ENCODE measurements at regions not wholly inside any gene's neighbourhood (a gene's known extent, or its start where the extent isn't known, plus 50 kb on each side); places are given as distances from the start of the nearest gene placed in this dataset.

- H3K4me1 ChIP-seq (ENCODE audit: control insufficient read depth in 1 of 2, insufficient read depth in 2 of 2, low read length in 2 of 2) = no peaks in the 10 kb centered on the region
- H3K9me3 ChIP-seq (ENCODE audit: control insufficient read depth in 1 of 2, low read length in 2 of 2) = no peaks in the 10 kb centered on the region
- no peak overlapping the region for H3K4me3 ChIP-seq (ENCODE audit: low read depth in 1 of 2, low read length in 2 of 2)
- H3K27me3 ChIP-seq (ENCODE audit: control insufficient read depth in 1 of 2, insufficient read depth in 2 of 2, low read length in 2 of 2) = no peaks in the 10 kb centered on the region
- H3K36me3 ChIP-seq (ENCODE audit: control insufficient read depth in 1 of 2, insufficient read depth in 2 of 2, low read length in 2 of 2) = no peaks in the 10 kb centered on the region
- no peak overlapping the region for H3K27ac ChIP-seq (ENCODE audit: low read depth, low read length)
- no peak overlapping the region for H3K9ac ChIP-seq (ENCODE audit: low read depth in 1 of 2, low read length in 2 of 2)
Measured at GRCh38 chr6:91447530-91448254, 860.8 kb upstream of the MAP3K7 start.

- no peaks in the 10 kb centered on the region for H3K27me3 ChIP-seq (ENCODE audit: control insufficient read depth in 1 of 2, insufficient read depth in 2 of 2, low read length in 2 of 2)
- H3K36me3 ChIP-seq (ENCODE audit: control insufficient read depth in 1 of 2, insufficient read depth in 2 of 2, low read length in 2 of 2) = no peaks in the 10 kb centered on the region
- H3K27ac ChIP-seq (ENCODE audit: low read depth, low read length) = no peak overlapping the region
- H3K4me3 ChIP-seq (ENCODE audit: low read depth in 1 of 2, low read length in 2 of 2) = no peak overlapping the region
- no peaks in the 10 kb centered on the region for H3K4me1 ChIP-seq (ENCODE audit: control insufficient read depth in 1 of 2, insufficient read depth in 2 of 2, low read length in 2 of 2)
- no peak overlapping the region for H3K9ac ChIP-seq (ENCODE audit: low read depth in 1 of 2, low read length in 2 of 2)
- H3K9me3 ChIP-seq (ENCODE audit: control insufficient read depth in 1 of 2, low read length in 2 of 2) = no peaks in the 10 kb centered on the region
Measured at GRCh38 chr6:91447081-91447480, 860.2 kb upstream of the MAP3K7 start.

- no peaks in the 10 kb centered on the region for H3K27me3 ChIP-seq (ENCODE audit: control insufficient read depth in 1 of 2, insufficient read depth in 2 of 2, low read length in 2 of 2)
- no peaks in the 10 kb centered on the region for H3K9me3 ChIP-seq (ENCODE audit: control insufficient read depth in 1 of 2, low read length in 2 of 2)
- no peaks in the 10 kb centered on the region for H3K36me3 ChIP-seq (ENCODE audit: control insufficient read depth in 1 of 2, insufficient read depth in 2 of 2, low read length in 2 of 2)
- no peaks in the 10 kb centered on the region for H3K4me1 ChIP-seq (ENCODE audit: control insufficient read depth in 1 of 2, insufficient read depth in 2 of 2, low read length in 2 of 2)
- no peak overlapping the region for H3K4me3 ChIP-seq (ENCODE audit: low read depth in 1 of 2, low read length in 2 of 2)
- H3K9ac ChIP-seq (ENCODE audit: low read depth in 1 of 2, low read length in 2 of 2) = no peak overlapping the region
- no peak overlapping the region for H3K27ac ChIP-seq (ENCODE audit: low read depth, low read length)
Measured at GRCh38 chr6:91443405-91443804, 856.5 kb upstream of the MAP3K7 start.

DNA sequence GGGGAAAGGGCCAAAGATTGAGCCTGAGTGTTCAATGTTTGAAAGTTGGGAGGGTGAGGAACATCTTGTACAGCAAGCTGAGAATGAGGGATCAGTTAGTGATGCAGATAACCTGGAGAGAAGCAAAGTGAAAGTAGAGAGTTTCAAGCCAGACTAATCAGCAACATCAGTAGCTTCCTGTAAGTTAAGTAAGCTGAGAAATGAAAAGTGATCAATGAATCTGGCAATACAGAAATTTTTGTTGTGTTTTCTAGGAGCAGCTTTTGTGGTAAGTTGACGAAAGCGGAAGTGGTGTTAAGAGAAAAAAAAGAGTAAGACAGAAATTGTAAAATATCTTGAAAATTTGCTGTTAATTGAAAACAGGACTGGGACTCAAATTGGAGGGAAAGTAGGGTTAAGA, 855.5 kb upstream of the MAP3K7 start:
- no peaks in the 10 kb centered on the region for H3K4me1 ChIP-seq (ENCODE audit: control insufficient read depth in 1 of 2, insufficient read depth in 2 of 2, low read length in 2 of 2)
- no peak overlapping the region for H3K9ac ChIP-seq (ENCODE audit: low read depth in 1 of 2, low read length in 2 of 2)
- no peak overlapping the region for H3K27ac ChIP-seq (ENCODE audit: low read depth, low read length)
- no peaks in the 10 kb centered on the region for H3K27me3 ChIP-seq (ENCODE audit: control insufficient read depth in 1 of 2, insufficient read depth in 2 of 2, low read length in 2 of 2)
- no peaks in the 10 kb centered on the region for H3K36me3 ChIP-seq (ENCODE audit: control insufficient read depth in 1 of 2, insufficient read depth in 2 of 2, low read length in 2 of 2)
- H3K9me3 ChIP-seq (ENCODE audit: control insufficient read depth in 1 of 2, low read length in 2 of 2) = no peaks in the 10 kb centered on the region
- no peak overlapping the region for H3K4me3 ChIP-seq (ENCODE audit: low read depth in 1 of 2, low read length in 2 of 2)

DNA sequence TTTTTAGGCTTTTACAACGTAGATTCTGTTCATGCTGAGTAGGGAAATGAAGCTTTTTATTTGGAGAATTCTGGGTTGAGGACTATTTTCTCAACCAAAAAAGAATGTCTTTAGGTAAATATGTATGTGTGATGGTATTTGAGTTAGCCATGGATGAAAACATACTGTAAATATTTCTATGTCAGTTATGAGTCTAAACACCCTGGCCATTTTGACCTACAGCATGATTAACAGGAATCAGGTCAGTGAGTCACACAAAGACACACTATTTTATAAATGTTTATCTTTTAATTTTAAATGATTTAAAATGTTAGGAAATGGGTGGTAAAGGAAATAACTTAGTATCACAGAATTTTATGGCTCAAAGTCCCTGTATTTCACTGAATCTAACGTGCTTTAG, 851.7 kb upstream of the MAP3K7 start:
- Histone ChIP-seq H3K9me3 (ENCODE audit: control insufficient read depth in 1 of 2, low read length in 2 of 2) (no peaks in the 10 kb centered on the region), H3K4me3 (ENCODE audit: low read depth in 1 of 2, low read length in 2 of 2) (no peak overlapping the region), H3K4me1 (ENCODE audit: control insufficient read depth in 1 of 2, insufficient read depth in 2 of 2, low read length in 2 of 2) (no peaks in the 10 kb centered on the region), H3K27me3 (ENCODE audit: control insufficient read depth in 1 of 2, insufficient read depth in 2 of 2, low read length in 2 of 2) (no peaks in the 10 kb centered on the region), H3K9ac (ENCODE audit: low read depth in 1 of 2, low read length in 2 of 2) (no peak overlapping the region), H3K27ac (ENCODE audit: low read depth, low read length) (no peak overlapping the region), H3K36me3 (ENCODE audit: control insufficient read depth in 1 of 2, insufficient read depth in 2 of 2, low read length in 2 of 2) (no peaks in the 10 kb centered on the region)

DNA sequence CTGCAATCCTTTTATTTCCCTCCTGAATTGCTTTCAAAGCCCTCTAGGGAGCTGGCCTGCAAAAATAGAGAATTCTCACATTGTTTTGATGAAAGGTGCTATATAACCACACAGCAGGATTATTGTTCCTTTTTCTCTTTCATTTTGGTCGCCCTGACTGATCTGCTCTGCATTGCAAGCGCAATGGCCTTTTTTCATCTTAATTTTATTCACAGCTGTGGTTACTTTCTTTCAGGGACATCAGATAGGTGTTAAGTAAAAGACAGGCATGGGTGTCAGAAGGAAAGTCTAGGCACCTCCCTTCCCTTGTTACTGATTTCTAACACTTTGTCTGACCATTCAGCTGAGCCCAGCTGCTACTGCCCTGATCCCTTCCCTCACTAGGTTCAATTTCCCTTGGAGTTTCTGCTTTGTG, 850.5 kb upstream of the MAP3K7 start:
- H3K4me3 ChIP-seq (ENCODE audit: low read depth in 1 of 2, low read length in 2 of 2) = no peak overlapping the region
- H3K9me3 ChIP-seq (ENCODE audit: control insufficient read depth in 1 of 2, low read length in 2 of 2) = no peaks in the 10 kb centered on the region
- H3K36me3 ChIP-seq (ENCODE audit: control insufficient read depth in 1 of 2, insufficient read depth in 2 of 2, low read length in 2 of 2) = no peaks in the 10 kb centered on the region

GRCh38 chr6:91436448-91436847, 849.6 kb upstream of the MAP3K7 start:
- no peak overlapping the region for H3K27ac ChIP-seq (ENCODE audit: low read depth, low read length)
- no peak overlapping the region for H3K4me3 ChIP-seq (ENCODE audit: low read depth in 1 of 2, low read length in 2 of 2)
- no peaks in the 10 kb centered on the region for H3K36me3 ChIP-seq (ENCODE audit: control insufficient read depth in 1 of 2, insufficient read depth in 2 of 2, low read length in 2 of 2)
- no peaks in the 10 kb centered on the region for H3K9me3 ChIP-seq (ENCODE audit: control insufficient read depth in 1 of 2, low read length in 2 of 2)
- H3K27me3 ChIP-seq (ENCODE audit: control insufficient read depth in 1 of 2, insufficient read depth in 2 of 2, low read length in 2 of 2) = no peaks in the 10 kb centered on the region
- no peaks in the 10 kb centered on the region for H3K4me1 ChIP-seq (ENCODE audit: control insufficient read depth in 1 of 2, insufficient read depth in 2 of 2, low read length in 2 of 2)
- no peak overlapping the region for H3K9ac ChIP-seq (ENCODE audit: low read depth in 1 of 2, low read length in 2 of 2)

More for the DNA sequence above, 850.5 kb upstream of the MAP3K7 start:
- Histone ChIP-seq H3K27me3 (ENCODE audit: control insufficient read depth in 1 of 2, insufficient read depth in 2 of 2, low read length in 2 of 2) (no peaks in the 10 kb centered on the region), H3K4me1 (ENCODE audit: control insufficient read depth in 1 of 2, insufficient read depth in 2 of 2, low read length in 2 of 2) (no peaks in the 10 kb centered on the region), H3K27ac (ENCODE audit: low read depth, low read length) (no peak overlapping the region), H3K9ac (ENCODE audit: low read depth in 1 of 2, low read length in 2 of 2) (no peak overlapping the region)

DNA sequence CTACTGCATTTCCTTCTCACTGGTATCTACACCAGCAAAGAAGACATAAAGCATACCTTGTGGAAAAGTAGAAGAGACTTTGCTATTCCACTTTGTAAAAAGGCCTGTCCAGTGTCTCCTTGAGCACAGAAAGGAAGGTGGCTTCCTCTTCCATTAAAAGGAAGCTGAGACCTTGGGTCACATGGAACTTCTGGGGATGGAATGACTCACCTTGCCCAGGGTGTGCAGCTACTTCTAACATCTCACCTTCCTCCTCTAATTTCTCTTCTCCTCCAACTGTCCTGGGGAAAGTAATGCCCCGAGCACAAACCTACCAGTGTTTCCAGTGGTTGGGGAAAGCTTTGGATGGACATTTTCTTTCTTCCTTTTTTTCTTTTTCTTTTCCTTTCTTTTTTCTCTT, 848.8 kb upstream of the MAP3K7 start:
- no peak overlapping the region for H3K27ac ChIP-seq (ENCODE audit: low read depth, low read length)
- no peak overlapping the region for H3K9ac ChIP-seq (ENCODE audit: low read depth in 1 of 2, low read length in 2 of 2)
- H3K36me3 ChIP-seq (ENCODE audit: control insufficient read depth in 1 of 2, insufficient read depth in 2 of 2, low read length in 2 of 2) = no peaks in the 10 kb centered on the region
- no peaks in the 10 kb centered on the region for H3K27me3 ChIP-seq (ENCODE audit: control insufficient read depth in 1 of 2, insufficient read depth in 2 of 2, low read length in 2 of 2)
- no peaks in the 10 kb centered on the region for H3K9me3 ChIP-seq (ENCODE audit: control insufficient read depth in 1 of 2, low read length in 2 of 2)
- no peak overlapping the region for H3K4me3 ChIP-seq (ENCODE audit: low read depth in 1 of 2, low read length in 2 of 2)
- H3K4me1 ChIP-seq (ENCODE audit: control insufficient read depth in 1 of 2, insufficient read depth in 2 of 2, low read length in 2 of 2) = no peaks in the 10 kb centered on the region

DNA sequence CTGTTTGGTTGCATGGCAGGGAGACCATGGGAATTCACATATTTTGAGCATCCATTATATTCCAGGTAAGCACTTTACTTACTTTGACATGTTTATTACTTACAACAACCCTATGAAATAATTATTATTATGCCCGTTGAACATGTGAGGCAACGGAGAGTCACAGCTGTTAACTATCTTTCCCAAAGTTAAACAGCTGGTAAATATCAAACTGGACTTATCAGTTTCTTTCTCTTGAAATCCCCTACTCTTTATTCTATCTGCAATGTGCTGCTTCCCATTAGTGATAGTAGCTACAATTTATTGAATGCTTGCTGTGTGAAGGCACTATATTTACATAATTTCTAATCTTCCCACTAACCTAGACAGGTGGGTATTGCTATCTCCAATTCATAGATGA, 847.7 kb upstream of the MAP3K7 start:
- H3K36me3 ChIP-seq (ENCODE audit: control insufficient read depth in 1 of 2, insufficient read depth in 2 of 2, low read length in 2 of 2) = no peaks in the 10 kb centered on the region
- no peaks in the 10 kb centered on the region for H3K27me3 ChIP-seq (ENCODE audit: control insufficient read depth in 1 of 2, insufficient read depth in 2 of 2, low read length in 2 of 2)
- H3K9me3 ChIP-seq (ENCODE audit: control insufficient read depth in 1 of 2, low read length in 2 of 2) = no peaks in the 10 kb centered on the region

DNA sequence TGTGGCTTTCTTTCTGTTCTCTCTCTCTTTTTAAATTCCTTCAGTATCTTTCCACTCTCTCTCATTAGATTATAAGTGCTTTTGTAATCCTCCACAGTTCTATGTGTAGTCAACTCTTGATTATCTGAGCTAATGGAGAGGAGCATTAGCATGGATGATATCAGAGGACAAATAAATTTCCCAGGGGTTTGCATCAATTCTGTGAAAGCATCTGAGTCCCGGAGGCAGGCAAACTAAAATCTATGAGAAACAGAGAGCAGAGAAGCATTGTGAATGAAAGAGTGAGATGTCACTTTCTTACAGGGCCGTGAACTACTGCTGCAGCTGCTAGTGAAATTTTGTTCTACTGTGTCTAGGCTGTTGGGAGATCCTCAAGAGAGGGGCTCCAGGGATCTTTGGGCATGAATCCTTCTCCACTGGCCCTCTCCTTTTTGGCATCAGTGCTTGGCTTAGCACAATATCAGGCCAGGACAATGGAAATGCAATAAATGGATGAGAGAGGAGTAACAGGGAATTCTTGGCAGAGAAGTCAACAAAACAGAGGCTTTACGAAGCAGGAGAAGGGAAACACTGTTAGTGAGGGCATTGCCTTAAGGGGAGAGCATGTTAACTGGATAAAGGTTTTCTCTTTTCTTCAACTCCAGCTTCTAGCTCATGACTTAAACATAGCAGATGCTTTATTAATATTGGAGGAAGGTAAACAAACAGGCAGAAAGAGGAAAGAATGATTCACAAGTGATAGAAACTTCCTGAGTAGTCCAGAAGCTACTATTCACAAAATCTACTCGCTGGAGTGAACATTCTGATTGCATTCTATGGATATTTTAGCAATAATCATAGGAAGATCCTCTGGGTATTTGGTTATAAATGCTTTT, 847.0 kb upstream of the MAP3K7 start:
- no peak overlapping the region for H3K4me3 ChIP-seq (ENCODE audit: low read depth in 1 of 2, low read length in 2 of 2)

More for the DNA sequence above, 847.7 kb upstream of the MAP3K7 start:
- no peak overlapping the region for H3K9ac ChIP-seq (ENCODE audit: low read depth in 1 of 2, low read length in 2 of 2)
- no peaks in the 10 kb centered on the region for H3K4me1 ChIP-seq (ENCODE audit: control insufficient read depth in 1 of 2, insufficient read depth in 2 of 2, low read length in 2 of 2)
- no peak overlapping the region for H3K4me3 ChIP-seq (ENCODE audit: low read depth in 1 of 2, low read length in 2 of 2)
- H3K27ac ChIP-seq (ENCODE audit: low read depth, low read length) = no peak overlapping the region

More for the DNA sequence above, 847.0 kb upstream of the MAP3K7 start:
- Histone ChIP-seq H3K36me3 (ENCODE audit: control insufficient read depth in 1 of 2, insufficient read depth in 2 of 2, low read length in 2 of 2) (no peaks in the 10 kb centered on the region), H3K27ac (ENCODE audit: low read depth, low read length) (no peak overlapping the region), H3K9ac (ENCODE audit: low read depth in 1 of 2, low read length in 2 of 2) (no peak overlapping the region), H3K4me1 (ENCODE audit: control insufficient read depth in 1 of 2, insufficient read depth in 2 of 2, low read length in 2 of 2) (no peaks in the 10 kb centered on the region), H3K9me3 (ENCODE audit: control insufficient read depth in 1 of 2, low read length in 2 of 2) (no peaks in the 10 kb centered on the region), H3K27me3 (ENCODE audit: control insufficient read depth in 1 of 2, insufficient read depth in 2 of 2, low read length in 2 of 2) (no peaks in the 10 kb centered on the region)
